Fibroblast of upper back skin (primary cell): ENCODE measurements at regions not wholly inside any gene's neighbourhood (a gene's known extent, or its start where the extent isn't known, plus 50 kb on each side); places are given as distances from the start of the nearest gene placed in this dataset.

Experiments used
- DNase-seq: peaks from one replicate; pipeline ENCODE4 v3.0.0-alpha.2; 2013

DNA sequence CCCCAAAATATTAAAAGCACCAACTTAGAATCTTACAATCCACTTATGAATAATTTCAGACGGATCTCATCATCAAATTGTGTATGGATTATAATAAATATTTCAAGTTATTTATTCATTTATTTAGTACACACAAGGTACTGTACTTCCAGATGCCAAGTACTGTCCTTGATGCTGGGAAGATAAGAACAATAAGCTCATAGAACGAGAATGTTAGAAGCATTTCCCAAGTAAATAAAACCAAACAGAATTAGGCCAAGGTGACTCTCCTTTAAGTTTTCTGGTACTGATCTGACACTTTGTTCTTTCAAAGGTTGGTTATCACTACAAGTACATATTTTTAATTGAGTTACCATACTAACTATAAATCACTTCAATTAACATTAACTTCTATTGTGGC is 416.1 kb upstream of the ETAA1 start:
- DNase-seq = no peak

DNA sequence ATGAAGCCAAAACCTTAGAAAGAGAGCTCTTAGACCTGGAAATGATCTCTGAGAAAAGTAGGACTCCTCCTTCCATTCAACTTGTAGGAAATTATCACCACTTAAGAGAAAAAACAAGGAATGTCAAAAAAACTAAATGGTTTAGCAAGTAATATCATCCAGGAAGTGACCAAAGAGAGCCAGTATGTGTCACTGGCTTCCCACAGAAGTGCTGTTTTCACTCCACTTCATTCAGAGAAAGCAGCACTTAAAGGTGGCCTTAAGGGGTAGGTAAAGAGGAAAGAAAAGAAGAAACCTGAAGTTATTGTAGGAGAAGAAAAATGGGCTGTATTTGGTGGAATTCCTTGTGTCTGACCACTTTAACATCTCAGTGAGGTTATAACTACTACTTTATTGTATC is 414.4 kb upstream of the ETAA1 start:
- DNase-seq = peak; percentile 8

DNA sequence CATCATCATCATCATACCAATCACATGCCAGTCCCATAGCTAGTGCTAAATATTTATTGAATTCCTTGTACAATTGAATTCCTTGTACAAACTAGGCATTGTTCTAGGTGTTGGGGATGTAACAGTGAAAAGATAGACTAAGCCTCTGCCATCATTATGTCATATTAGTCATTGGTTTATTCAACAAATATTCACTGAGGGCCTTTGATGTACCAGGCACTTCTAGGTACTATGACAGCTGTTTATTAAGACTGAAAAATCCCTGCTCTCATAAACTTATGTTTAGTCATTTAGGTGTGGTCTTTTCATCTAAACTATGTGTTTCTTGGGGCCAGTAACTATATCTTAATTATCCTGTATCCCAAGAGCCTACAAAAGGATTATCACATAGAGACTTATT is 412.3 kb upstream of the ETAA1 start:
- DNase-seq = no peak

DNA sequence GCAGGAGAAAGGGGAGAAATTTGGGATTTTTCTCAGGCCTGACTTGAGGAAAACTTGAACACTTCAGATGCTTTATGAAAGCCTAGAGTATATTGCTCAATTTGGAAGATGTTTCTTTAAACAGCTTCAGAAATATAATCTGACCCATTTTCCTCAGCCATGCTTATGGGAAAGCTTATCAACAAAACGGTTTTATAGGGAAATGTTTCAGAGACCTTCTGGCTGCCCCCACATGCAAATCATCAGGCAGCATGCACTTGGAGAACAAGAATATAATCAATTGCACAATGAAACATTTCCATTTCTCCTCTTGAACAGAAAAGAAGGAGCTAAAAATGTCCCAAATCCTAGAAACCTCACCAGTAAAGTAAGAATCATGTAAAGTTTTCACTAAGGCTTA is 411.2 kb upstream of the ETAA1 start:
- no peak for DNase-seq

DNA sequence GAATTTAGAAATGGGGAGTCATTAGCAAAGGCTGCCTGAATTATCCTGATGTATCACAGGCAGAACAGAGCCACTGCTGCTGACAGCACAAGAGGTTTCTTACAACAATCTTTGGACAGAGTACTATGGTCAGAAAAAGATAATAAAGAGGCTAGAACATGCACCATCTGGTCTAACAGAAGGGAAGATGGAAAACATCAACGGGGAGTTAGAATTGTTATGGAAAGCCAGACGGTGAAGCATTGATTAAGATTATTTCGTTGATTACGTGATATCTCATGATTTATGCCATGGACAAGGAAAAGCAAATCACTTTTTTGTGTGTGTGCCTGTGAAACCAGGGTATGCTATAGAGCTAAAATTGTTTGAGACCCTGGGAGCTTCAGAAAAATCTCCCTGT is 409.4 kb upstream of the ETAA1 start:
- no peak for DNase-seq

DNA sequence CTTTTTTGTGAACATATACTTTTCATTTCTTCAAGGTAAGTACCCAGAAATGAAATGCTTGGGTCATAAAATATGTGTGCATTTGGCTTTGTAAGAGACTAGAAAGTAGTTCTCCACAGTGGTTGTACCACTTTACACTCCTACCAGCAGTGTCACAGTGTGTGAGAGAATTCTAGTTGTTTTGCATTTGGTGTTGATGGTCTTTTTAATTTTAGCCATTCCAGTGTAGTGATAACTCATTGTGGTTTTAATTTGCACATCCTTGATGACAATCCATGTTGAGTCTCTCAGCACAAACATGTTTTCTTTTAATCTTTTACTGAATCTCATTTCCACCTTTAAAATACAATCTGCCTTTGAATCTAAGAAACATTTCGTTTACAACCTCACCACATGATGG is 402.5 kb upstream of the ETAA1 start:
- no peak for DNase-seq

DNA sequence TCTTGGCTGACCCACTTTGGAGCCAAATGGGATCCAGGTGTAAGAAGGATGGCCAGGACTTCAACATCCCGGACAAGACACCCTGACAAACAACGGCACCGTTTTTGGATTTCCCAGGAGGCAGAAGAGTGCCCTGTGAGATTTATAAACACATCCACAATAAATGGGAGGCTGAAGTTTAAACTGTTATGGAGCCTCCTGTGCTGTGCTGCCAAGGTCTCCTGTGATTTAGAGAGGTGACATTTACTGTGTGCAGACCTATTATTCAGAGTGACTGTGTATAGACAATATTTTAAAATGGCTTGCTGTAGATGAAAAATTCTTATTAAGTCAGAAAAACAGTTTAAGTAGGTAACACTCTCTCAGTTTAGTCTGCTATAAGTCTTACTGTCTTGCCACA is 401.5 kb upstream of the ETAA1 start:
- DNase-seq = no peak

DNA sequence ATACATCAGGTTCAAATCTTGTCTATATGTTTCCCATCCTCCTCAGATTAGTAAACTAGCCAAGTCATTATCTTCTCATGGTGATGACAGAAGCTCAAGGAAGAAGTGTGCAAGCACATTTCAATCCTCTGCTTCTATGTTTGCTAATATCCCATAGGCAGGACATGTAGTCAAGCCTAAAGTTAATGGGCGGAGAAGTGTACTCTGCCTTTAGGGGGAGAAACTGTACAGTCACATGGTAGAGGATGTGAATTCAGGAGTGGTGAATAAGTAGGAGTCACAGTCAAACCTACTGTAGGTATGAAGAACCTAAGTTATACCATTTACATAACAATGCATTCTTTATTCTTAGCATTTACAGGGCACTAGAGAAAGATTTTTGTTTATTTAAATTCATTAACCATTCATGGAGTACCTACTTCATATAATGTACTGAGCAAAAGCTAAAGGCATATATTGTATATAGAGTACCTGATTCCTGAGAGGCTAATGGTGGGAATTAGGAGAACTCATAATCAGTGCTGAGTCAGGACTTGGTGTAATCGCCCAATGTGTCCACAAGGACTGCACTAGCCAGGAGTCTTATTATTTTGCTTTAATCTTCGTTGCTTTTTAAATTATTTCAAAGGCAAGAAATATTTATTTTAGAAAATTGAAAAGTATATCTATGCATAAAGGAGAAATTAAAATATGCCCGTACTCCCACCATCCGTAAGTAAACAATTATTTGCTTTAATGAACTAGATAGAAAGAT is 394.3 kb upstream of the ETAA1 start:
- no peak for DNase-seq

DNA sequence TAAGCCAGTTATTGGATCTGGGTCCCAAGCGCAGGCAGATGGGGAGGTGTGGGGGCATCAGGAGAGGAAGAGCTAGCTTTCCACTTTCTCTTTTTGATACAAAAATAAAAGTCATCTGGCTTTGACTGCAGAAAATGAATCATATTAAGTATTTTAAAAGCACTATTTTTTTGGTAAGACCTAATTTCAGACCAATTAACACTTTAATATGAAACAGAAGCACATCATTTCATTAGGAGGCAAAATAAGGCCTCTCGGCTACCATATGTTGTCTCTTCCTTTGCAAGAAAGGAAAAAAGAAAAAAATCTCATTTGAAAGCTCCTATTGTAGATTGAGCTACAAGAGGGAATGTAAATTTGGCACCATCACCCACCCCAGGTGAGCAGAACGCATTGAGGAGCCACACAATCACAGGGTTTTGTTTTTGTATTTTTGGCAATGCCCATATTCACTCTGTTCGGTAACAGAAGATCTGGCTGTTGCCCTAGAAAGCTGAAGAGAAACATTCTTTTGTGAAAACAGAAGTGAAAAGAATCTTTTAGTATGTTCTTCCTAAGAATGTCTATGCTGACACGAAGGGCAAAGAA is 390.7 kb upstream of the ETAA1 start:
- no peak for DNase-seq

DNA sequence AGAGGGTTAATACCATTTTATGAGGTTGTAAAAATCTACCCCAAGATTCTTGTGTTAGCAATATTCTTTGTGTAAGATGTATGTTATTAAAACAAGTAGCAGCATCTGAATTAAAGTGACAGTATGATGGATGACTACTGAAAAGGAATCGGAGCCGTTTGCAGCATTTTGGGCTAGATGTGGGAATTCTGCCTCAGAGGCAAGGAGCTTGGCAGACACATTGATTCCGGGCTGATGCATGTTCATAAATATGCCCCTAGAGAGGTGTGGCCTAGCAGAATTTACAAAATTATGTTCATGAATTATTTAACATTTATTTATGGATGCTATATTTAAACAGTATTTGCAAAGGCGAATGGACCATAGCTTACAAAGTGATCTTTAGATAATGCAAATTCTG is 389.0 kb upstream of the ETAA1 start:
- DNase-seq = peak; percentile 23

DNA sequence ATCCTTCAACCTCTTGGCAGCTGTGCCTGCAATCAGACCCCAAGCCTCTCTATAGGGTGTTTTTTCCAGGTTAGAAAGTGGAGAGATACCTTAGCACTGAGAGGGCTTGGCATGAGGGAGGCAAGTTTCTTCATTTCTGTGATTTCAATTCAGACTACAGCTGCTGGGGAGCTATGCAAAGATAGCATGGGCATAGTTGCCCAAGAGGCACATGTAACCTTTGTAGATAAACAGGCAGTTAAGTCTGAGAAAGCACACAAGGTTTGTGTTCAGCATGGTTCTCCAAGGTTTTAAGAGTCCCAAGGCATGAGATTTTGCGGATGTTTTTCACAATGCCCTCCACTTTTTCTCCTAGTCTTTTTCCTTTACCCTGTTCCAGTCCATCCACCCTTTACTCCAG is 385.0 kb upstream of the ETAA1 start:
- no peak for DNase-seq

DNA sequence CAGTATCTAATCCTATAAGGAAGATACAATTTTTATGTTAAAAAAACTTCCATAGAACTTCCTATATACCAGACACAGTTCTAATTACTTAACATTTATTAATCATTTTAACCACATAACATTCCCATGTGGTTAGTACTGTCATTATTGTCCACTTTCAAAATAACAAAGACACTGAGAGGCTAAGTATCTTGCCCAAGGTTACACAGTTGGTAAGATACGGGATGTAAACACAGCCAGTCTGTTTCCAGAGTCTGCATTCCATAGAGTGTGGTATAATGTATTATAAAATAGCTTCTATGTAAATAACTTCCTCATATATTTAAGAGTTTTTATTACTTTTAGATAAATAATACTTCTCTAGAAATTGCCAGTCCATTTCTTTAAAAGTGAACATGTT is 383.3 kb upstream of the ETAA1 start:
- no peak for DNase-seq

DNA sequence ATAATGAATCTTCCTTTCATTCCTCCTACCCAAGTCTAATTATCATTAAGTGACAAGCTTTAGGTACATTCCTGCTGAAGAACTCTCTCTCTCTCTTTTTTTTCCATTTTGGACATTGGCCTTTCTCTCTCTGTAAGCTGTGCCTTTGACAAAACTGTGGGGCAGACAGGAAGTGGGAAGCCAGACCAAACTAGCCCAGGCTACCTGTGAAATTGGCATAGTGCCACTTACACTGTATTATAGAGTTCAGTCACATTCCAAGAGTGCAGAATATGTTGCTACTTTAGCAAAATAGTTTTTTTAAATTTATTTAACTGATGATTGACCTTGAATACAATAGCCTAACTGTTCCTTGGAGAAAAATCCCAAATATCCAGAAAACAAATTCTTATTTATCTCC is 381.5 kb upstream of the ETAA1 start:
- no peak for DNase-seq

DNA sequence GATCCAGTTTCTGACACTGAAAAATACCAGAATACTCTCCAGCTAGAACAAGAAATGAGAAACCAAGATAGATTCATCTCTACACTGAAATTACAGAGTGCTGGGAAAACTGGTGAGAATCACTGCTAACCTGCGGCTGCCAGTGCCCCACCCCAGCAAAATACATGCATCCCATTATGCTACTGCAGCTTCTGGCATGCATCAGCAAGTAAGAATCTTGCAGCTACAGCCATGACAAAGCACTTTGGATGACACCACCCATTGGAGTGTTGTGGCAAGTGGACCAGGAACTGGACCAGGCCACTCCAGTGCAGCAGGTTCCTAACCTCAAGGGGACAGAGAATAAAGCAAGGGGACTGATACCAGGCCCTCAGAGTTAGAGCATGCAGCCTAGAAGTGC is 378.8 kb upstream of the ETAA1 start:
- DNase-seq = no peak

DNA sequence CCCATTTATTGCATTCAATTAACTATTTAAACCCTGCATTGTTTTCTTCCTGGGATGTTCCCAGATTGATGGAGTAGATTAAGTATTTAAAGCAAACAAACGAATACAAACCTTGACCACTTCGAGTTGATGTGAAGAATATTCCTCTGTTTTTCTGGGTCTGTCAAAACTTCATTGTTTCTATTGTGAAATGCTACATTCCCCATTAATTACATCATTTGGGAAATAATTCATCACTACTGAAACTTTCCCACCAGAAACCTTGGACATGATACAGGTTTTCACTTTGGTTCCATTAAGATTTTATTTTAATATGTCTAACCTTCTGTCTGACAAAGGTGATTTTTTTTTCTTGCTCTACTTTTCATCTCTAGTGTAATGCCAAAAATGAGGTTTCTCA is 365.1 kb upstream of the ETAA1 start:
- DNase-seq = no peak

DNA sequence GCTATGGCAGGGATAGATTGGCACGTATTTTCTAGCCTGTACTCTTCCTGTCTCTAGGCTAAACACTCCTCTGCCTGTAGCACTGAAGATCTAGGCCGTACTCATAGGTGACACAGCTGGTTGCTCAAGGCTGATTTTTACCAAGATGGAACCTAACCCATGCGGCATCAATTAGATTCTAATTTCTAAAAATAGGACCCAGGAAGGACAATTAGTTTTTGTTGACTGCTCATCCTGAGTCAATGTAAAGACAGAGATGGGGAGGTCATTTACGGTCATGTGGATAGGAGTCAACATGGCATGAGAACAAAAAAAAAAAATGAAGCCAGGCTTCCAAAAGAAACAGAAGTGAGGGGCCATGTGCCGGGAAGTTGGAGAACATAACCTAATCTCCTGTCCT is 360.7 kb upstream of the ETAA1 start:
- DNase-seq = no peak

DNA sequence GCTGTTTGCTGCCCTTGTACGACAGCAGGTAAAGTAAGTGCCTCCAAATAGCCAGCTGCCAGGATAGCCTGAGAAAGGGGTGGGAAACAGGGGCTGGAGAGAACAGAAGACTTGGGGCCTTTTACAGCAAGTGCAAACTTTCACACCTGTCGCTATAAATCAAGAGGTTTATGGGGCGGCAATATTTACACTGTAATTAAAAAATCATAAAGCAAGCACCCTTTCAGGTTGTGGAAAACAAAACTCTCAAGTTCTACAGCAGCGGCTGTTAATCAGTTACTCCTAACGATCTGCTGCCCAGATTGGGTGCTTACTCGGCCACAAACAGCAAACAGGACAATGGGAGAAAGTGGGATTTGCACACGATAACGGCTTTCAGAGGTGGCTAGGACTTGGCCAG is 359.5 kb upstream of the ETAA1 start:
- no peak for DNase-seq

DNA sequence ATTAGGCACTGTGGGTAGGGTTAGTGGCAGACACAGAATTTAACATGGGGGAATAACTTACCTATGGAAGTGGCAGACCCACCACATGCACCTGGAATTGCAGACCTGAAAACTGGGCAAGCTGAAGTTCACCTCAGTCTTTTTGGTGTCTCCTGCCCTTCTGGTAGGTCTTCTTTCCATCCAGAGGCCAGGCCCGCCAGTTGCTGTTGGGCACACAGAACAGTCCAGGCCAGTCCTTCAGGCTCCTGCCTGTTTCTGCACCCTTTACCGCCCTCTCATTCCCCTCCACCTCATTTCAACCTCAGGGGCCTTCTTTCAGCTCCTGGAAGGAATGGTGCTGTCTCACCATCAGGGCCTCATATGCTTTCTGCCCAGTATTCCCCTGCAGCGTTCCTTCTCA is 358.9 kb upstream of the ETAA1 start:
- no peak for DNase-seq

DNA sequence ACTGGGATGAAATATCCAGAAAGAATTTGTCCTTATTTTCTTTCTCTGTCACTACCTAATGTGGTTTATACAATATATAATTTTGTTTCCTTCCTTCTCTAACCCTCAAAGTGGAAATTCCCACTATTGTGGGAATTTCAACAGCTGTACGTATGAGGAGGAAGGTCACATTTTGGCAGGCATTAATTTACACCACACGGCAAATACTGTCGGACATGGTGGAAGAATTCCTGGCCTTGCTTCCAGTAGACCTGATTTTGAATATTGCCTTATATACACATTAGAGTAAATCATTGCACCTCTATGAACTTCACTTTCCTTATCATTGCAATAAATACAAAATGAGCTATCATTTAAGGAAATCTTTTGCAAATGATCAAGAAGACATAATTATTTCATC is 358.1 kb upstream of the ETAA1 start:
- DNase-seq = no peak

DNA sequence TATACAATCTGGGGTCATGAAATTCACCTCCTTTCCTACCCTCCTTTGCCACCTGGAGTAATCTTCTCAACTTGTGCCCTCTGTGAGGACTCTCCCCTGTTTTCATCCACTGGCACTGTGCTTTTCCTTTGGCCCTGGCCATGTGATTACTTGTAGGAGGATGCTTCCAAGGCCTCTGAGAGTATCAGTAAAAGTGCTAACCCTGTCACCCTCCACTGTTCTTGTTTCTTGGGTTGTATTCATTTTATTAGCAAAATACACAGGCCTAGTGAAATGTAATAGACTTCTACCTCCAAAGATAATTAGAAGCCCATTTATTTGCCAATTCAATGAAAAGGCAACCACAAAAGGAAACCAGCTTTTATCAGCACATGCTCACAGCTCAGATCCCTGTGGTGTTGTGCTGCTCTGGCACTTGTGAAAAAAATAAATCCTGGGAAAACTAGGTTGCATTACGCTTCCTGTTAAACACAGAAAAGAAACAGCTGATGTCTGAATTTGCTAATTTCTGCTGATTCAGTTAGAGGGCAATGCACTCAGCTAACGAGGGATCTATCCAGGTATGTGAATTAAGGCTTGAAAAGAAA is 357.5 kb upstream of the ETAA1 start:
- DNase-seq = no peak

DNA sequence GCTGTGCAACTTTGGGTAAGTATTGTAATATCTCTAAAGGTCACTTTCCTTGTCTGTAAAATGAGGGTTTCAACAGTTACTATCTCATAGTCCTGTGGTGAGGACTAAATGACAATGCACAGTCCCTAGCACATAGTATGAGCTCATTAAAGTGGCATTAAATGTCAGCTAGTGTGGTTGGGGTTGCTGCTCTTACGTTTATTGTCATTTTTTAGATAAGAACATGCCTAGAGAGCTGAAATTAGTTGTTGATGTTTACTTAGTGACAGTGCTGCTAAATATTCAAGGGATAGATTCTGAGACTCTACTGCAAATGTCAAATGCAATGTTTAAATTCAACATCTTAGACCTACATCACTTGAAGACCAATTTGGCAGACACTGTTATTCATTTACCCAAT is 356.1 kb upstream of the ETAA1 start:
- DNase-seq = no peak

DNA sequence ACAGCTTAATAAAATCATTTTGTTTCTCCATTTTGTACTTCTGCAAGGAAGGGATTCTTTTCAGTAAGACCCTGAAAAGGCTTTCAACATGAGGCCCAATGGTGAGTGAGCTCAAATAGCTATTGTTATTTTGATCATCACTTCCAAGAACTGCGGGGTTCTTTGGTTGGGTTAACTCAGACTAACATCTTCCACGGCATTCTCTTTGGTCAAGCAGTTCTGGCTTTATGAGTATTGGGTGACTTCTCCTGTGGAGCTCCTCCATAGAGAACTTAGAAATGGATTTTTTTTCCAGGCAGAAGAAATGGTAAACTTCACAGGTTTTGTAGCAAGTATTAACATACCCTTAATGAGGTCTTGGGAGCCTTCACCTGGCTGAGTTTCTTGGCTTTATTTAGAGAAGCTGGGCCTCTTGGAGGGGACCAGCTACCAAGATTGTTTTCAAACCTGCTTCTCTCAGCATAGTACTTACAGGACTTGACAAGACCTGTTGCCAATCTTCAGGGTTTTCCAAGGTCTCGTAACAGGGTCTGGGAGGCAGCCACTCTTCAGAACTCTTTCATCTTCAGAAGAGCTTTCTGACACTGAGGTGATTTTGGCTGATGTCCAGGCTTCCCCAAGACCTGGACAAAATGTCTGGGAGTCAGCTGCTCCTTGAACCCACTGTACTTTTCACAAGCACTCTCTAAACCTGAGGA is 353.2 kb upstream of the ETAA1 start:
- DNase-seq = no peak

DNA sequence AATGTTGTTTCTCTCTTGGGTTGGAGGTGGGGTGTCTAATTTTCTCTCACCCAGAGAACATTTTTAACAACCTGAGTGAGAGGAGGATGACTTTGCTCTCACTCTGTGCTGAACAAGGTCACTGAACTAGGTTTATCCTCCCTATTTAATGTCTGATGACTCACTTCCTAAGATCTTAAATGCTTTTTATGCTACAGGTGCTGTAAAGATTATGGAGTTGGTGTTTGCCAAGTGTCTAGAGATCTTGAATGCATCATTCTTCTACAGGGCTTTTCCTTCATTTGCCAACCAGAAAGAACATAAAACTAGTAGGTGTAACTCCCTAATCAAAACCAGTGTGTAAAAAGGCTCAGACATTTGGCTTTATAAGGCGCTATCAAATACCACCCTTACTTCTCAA is 350.5 kb upstream of the ETAA1 start:
- no peak for DNase-seq

DNA sequence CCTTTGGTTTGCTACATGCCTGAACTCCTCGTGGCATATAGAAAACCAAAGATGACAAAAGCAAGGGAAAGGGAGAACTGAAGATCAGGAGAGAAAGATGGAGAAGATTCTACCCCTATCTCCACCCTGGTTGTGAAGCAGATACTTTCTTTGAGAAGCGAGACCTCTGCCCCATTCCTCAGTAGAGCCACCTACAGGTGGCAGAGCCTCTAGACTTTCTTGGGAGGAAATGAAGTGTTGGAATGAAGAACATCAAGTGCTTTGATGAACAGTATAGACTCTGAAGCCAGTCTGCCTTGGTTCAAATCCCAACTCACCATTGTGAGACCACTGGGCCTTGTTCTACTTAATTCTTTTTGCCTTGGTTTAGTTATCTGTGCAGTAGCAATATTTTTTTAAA is 348.8 kb upstream of the ETAA1 start:
- DNase-seq = no peak
